ENCODE measurements at regions not wholly inside any gene's neighbourhood (a gene's known extent, or its start where the extent isn't known, plus 50 kb on each side); places are given as distances from the start of the nearest gene placed in this dataset.
"Not testable (repeated sequence)": the region's sequence is repeated elsewhere in the genome, so short reads cannot be mapped to it uniquely, and the experiment has no call there.

DNA sequence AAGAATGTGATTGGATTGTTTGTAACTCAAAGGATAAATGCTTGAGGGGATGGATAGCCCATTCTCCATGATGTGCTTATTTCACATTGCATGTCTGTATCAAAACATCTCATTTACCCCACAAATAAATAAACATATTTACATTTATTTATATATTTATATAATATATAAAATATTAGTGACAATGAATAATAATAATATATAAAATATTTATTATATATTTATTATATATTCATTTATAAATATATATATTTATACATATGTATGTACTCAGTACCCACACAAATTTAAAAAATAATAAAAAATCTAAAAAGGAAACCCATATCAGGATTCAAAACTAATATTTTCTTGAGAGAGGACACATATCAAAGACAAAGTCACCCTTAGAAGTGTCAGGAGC is 429.9 kb downstream of the KCNJ2 start:
- H3K9me2 ChIP-seq (replicated peaks; ENCODE audit: low read depth, low read length): no peaks in the 10 kb centered on the region
- H3K9ac ChIP-seq (ENCODE audit: low read depth, low read length, poor library complexity, severe bottlenecking): no peak overlapping the region
- no peak for TF ChIP-seq EZH2phosphoT487 (IDR thresholded peaks at IDR 0.05; ENCODE audit: borderline replicate concordance)
- TF ChIP-seq, protein P1, sequence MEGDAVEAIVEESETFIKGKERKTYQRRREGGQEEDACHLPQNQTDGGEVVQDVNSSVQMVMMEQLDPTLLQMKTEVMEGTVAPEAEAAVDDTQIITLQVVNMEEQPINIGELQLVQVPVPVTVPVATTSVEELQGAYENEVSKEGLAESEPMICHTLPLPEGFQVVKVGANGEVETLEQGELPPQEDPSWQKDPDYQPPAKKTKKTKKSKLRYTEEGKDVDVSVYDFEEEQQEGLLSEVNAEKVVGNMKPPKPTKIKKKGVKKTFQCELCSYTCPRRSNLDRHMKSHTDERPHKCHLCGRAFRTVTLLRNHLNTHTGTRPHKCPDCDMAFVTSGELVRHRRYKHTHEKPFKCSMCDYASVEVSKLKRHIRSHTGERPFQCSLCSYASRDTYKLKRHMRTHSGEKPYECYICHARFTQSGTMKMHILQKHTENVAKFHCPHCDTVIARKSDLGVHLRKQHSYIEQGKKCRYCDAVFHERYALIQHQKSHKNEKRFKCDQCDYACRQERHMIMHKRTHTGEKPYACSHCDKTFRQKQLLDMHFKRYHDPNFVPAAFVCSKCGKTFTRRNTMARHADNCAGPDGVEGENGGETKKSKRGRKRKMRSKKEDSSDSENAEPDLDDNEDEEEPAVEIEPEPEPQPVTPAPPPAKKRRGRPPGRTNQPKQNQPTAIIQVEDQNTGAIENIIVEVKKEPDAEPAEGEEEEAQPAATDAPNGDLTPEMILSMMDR (conservative IDR thresholded peaks at IDR 0.05; ENCODE audit: low read length): no peak
- no peaks in the 10 kb centered on the region for H3K36me3 ChIP-seq (ENCODE audit: insufficient read depth, low read length)
- H3K4me3 ChIP-seq (ENCODE audit: low read length, poor library complexity, severe bottlenecking): no peak overlapping the region
- H3K27me3 ChIP-seq (ENCODE audit: insufficient read depth, low read length, poor library complexity, severe bottlenecking): no peaks in the 10 kb centered on the region
- no peaks in the 10 kb centered on the region for H3K4me1 ChIP-seq (ENCODE audit: insufficient read depth, low read length, poor library complexity, severe bottlenecking)
- H2AFZ ChIP-seq (ENCODE audit: low read length): no peak overlapping the region
- no peaks in the 10 kb centered on the region for H3F3A ChIP-seq (ENCODE audit: low read depth)
- no peaks in the 10 kb centered on the region for H3K9me3 ChIP-seq (ENCODE audit: insufficient read depth, low read depth, low read length)
- H4K20me1 ChIP-seq (ENCODE audit: insufficient read depth, low read length, poor library complexity, severe bottlenecking): no peaks in the 10 kb centered on the region
- H3K4me2 ChIP-seq (ENCODE audit: low read depth, low read length, poor library complexity, severe bottlenecking): no peak overlapping the region
- no peaks in the 10 kb centered on the region for H3K79me2 ChIP-seq (ENCODE audit: insufficient read depth, low read length)

DNA sequence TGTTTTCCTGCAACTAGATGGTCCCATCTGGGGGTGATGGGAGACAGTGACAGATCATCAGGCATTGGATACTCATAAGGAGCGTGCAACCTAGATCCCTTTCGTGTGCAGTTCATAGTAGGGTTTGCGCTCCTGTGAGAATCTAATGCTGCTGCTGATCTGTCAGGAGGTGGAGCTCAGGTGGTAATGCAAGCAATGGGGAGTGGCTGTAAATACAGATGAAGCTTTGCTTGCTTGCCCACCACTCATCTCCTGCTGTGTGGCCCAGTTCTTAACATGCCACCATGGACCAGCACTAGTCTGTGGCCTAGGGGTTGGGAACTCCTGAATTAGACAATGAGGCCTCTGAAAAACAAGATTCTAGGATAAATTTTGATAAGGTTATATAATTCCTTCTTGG is 430.6 kb downstream of the KCNJ2 start:
- not testable (repeated sequence) for H3K4me3 ChIP-seq (ENCODE audit: low read length, poor library complexity, severe bottlenecking); H3K36me3 ChIP-seq (ENCODE audit: insufficient read depth, low read length); H3F3A ChIP-seq (ENCODE audit: low read depth); H3K79me2 ChIP-seq (ENCODE audit: insufficient read depth, low read length); H3K9me2 ChIP-seq (replicated peaks; ENCODE audit: low read depth, low read length); H3K9ac ChIP-seq (ENCODE audit: low read depth, low read length, poor library complexity, severe bottlenecking); H3K9me3 ChIP-seq (ENCODE audit: insufficient read depth, low read depth, low read length); H3K4me1 ChIP-seq (ENCODE audit: insufficient read depth, low read length, poor library complexity, severe bottlenecking); H3K4me2 ChIP-seq (ENCODE audit: low read depth, low read length, poor library complexity, severe bottlenecking); H2AFZ ChIP-seq (ENCODE audit: low read length); H3K27me3 ChIP-seq (ENCODE audit: insufficient read depth, low read length, poor library complexity, severe bottlenecking); H4K20me1 ChIP-seq (ENCODE audit: insufficient read depth, low read length, poor library complexity, severe bottlenecking)

DNA sequence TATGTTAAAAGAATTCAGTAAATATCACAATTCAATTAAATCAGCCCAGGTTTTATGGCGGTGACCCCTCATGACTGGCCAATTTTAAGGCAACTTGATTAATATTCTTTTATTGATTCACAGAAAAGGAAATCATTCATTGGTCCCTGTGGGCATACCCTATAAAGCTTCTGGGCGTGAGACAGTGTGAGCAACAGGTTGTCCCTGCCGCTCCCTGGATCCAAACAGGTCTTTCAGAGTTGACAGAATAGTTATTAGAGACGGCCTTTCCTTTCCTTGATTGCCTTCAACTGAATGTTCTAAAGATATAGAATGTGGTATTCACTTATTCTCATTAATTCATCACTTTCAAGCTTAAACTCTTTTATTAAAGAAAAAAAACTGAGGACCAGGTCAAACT is 433.9 kb downstream of the KCNJ2 start:
- H3K4me3 ChIP-seq (ENCODE audit: low read length, poor library complexity, severe bottlenecking): no peak overlapping the region
- no peaks in the 10 kb centered on the region for H4K20me1 ChIP-seq (ENCODE audit: insufficient read depth, low read length, poor library complexity, severe bottlenecking)
- no peak overlapping the region for H2AFZ ChIP-seq (ENCODE audit: low read length)
- H3F3A ChIP-seq (ENCODE audit: low read depth): no peaks in the 10 kb centered on the region
- H3K9ac ChIP-seq (ENCODE audit: low read depth, low read length, poor library complexity, severe bottlenecking): no peak overlapping the region
- no peaks in the 10 kb centered on the region for H3K36me3 ChIP-seq (ENCODE audit: insufficient read depth, low read length)
- H3K27me3 ChIP-seq (ENCODE audit: insufficient read depth, low read length, poor library complexity, severe bottlenecking): no peaks in the 10 kb centered on the region
- no peak for TF ChIP-seq EZH2phosphoT487 (IDR thresholded peaks at IDR 0.05; ENCODE audit: borderline replicate concordance)
- TF ChIP-seq, protein P1 (conservative IDR thresholded peaks at IDR 0.05; ENCODE audit: low read length): no peak
- no peaks in the 10 kb centered on the region for H3K9me2 ChIP-seq (replicated peaks; ENCODE audit: low read depth, low read length)
- H3K4me2 ChIP-seq (ENCODE audit: low read depth, low read length, poor library complexity, severe bottlenecking): no peak overlapping the region
- H3K4me1 ChIP-seq (ENCODE audit: insufficient read depth, low read length, poor library complexity, severe bottlenecking): no peaks in the 10 kb centered on the region
- no peaks in the 10 kb centered on the region for H3K9me3 ChIP-seq (ENCODE audit: insufficient read depth, low read depth, low read length)
- no peaks in the 10 kb centered on the region for H3K79me2 ChIP-seq (ENCODE audit: insufficient read depth, low read length)

DNA sequence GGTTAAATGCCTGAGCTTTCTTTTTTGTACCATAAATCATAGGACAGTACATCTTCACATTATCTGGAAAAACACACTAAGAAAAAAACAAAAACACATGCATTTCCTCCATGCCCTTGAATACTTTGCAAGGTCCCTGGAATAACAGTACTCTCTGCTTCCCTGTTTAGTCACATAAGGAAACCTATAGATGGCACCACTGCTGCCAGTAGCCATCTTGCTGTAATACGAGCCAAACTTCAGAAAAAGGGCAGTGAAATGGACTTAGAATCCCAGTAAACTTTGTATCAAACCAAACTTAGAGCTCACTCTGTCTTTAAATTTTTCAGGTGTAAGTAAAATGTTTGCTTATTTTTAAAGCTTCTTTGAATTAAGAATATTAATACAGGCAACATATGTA is 435.5 kb downstream of the KCNJ2 start:
- Histone ChIP-seq H3K9me2 (replicated peaks; ENCODE audit: low read depth, low read length) (no peaks in the 10 kb centered on the region), H4K20me1 (ENCODE audit: insufficient read depth, low read length, poor library complexity, severe bottlenecking) (no peaks in the 10 kb centered on the region), H3K4me1 (ENCODE audit: insufficient read depth, low read length, poor library complexity, severe bottlenecking) (no peaks in the 10 kb centered on the region), H3K79me2 (ENCODE audit: insufficient read depth, low read length) (no peaks in the 10 kb centered on the region), H3K4me3 (ENCODE audit: low read length, poor library complexity, severe bottlenecking) (no peak overlapping the region), H3K9me3 (ENCODE audit: insufficient read depth, low read depth, low read length) (no peaks in the 10 kb centered on the region), H3K9ac (ENCODE audit: low read depth, low read length, poor library complexity, severe bottlenecking) (no peak overlapping the region), H2AFZ (ENCODE audit: low read length) (no peak overlapping the region), H3F3A (ENCODE audit: low read depth) (no peaks in the 10 kb centered on the region), H3K27me3 (ENCODE audit: insufficient read depth, low read length, poor library complexity, severe bottlenecking) (no peaks in the 10 kb centered on the region), H3K4me2 (ENCODE audit: low read depth, low read length, poor library complexity, severe bottlenecking) (no peak overlapping the region), H3K36me3 (ENCODE audit: insufficient read depth, low read length) (no peaks in the 10 kb centered on the region)
- TF ChIP-seq, protein P1 (conservative IDR thresholded peaks at IDR 0.05; ENCODE audit: low read length): no peak
- no peak for TF ChIP-seq EZH2phosphoT487 (IDR thresholded peaks at IDR 0.05; ENCODE audit: borderline replicate concordance)

Measured in Loucy (cell line).